ENCODE measurements at regions not wholly inside any gene's neighbourhood (a gene's known extent, or its start where the extent isn't known, plus 50 kb on each side); places are given as distances from the start of the nearest gene placed in this dataset.

GRCh38 chr13:107819071-107819470 lies 396.3 kb downstream of the LIG4 start:
- TF ChIP-seq POLR2AphosphoS5 (IDR thresholded peaks at IDR 0.05; ENCODE audit: borderline replicate concordance, low read depth, low read length) (no peak), EZH2 (IDR thresholded peaks at IDR 0.05) (no peak)

Data from SK-N-MC (cell line).